Activated CD4-positive, alpha-beta T cell treated with anti-CD3 and anti-CD28 coated beads, Interleukin-10, Interleukin-2, amounts not matched to agents 100 ng/mL and 50 ng/mL, durations not matched to agents 16 hours and 8 hours (primary cell): ENCODE measurements at regions not wholly inside any gene's neighbourhood (a gene's known extent, or its start where the extent isn't known, plus 50 kb on each side); places are given as distances from the start of the nearest gene placed in this dataset.
"Not testable (repeated sequence)": the region's sequence is repeated elsewhere in the genome, so short reads cannot be mapped to it uniquely, and the experiment has no call there.

Experiments
- DNase-seq: peaks from one replicate; pipeline ENCODE4 v3.0.0-alpha.2; 2020

- no peak for DNase-seq
Measured at GRCh38 chr13:47892374-47892773, 108.7 kb downstream of the SUCLA2 start.

GRCh38 chr13:47890146-47890814 is 110.8 kb downstream of the SUCLA2 start:
- DNase-seq = no peak

DNA sequence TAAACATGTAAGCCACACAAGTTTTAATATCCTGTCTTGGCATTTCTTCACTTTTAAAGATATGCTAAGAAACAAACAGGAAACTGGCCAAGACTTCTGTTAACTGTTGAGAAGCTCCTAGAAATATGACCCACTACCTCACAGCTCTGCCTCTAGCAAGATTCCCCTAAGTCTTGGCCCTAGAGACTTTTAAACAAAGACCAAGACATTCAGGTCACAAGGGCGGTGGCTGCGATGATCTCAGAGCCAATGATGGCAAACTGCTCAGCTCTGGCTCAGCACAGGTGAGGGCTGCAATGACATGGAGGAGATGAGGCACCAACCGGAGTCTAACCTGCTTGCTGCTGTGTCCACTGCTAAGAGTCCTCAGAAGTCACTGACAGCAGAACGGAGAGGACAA is 114.8 kb downstream of the SUCLA2 start:
- no peak for DNase-seq

- no peak for DNase-seq
Measured at GRCh38 chr13:47875201-47875600, 125.9 kb downstream of the SUCLA2 start.

- DNase-seq = not testable (repeated sequence)
Measured at GRCh38 chr13:47873987-47874386, 127.1 kb downstream of the SUCLA2 start.

DNA sequence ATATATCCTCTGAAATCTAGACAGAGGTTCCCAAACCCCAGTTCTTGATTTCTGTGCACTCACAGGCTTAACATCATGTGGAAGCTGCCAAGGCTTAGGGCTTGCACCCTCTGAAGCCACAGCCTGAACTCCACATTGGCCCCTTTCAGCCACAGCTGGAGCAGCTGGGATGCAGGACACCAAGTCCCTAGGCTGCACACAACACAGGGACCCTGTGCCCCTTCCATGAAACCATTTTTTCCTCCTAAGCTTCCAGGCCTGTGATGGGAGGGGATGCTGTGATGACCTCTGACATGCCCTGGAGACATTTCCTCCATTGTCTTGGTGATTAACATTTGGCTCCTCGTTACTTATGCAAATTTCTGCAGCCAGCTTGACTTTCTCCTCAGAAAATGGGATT is 127.8 kb downstream of the SUCLA2 start:
- DNase-seq = not testable (repeated sequence)

DNA sequence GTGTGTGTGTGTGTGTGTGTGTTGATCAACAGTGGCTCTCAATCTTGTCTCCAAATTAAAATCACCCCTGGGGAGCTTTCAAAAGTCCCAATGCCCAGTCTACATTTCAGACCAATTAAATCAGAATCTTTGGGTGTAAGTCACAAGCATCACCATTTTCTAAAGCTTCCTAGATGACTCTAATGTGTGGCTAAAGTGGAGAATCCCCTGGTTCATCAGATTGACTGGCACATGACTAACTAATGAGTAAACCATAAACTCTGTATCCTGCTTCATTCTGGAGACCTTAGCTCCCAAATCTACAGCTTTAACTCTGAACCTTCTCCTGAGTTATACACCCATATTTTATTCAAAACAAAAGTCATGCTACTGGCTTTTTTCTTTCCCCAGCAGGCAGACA is 131.3 kb downstream of the SUCLA2 start:
- no peak for DNase-seq

- DNase-seq = no peak
Measured at GRCh38 chr13:47865883-47866282, 135.2 kb downstream of the SUCLA2 start.

- no peak for DNase-seq
Measured at GRCh38 chr13:47862841-47863240, 138.2 kb downstream of the SUCLA2 start.

DNA sequence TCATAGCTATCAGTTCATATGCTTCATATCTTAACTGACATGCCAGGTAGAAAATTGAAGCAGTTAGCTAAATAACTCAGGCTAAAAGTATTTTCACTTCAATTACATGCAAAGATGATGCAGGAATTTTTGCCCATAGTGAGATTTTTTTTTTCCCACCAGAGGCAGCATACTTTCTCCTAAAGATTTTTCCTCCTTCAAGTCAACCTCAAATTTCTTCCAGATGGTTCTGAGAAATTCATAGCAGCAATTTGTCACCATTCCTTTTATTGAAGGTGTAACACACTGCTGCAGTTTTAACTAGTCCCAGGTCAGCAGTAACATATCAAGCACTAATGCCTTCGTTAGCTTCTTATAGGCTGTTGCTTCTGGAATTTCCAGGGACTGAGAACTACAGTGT is 141.9 kb downstream of the SUCLA2 start:
- no peak for DNase-seq

DNA sequence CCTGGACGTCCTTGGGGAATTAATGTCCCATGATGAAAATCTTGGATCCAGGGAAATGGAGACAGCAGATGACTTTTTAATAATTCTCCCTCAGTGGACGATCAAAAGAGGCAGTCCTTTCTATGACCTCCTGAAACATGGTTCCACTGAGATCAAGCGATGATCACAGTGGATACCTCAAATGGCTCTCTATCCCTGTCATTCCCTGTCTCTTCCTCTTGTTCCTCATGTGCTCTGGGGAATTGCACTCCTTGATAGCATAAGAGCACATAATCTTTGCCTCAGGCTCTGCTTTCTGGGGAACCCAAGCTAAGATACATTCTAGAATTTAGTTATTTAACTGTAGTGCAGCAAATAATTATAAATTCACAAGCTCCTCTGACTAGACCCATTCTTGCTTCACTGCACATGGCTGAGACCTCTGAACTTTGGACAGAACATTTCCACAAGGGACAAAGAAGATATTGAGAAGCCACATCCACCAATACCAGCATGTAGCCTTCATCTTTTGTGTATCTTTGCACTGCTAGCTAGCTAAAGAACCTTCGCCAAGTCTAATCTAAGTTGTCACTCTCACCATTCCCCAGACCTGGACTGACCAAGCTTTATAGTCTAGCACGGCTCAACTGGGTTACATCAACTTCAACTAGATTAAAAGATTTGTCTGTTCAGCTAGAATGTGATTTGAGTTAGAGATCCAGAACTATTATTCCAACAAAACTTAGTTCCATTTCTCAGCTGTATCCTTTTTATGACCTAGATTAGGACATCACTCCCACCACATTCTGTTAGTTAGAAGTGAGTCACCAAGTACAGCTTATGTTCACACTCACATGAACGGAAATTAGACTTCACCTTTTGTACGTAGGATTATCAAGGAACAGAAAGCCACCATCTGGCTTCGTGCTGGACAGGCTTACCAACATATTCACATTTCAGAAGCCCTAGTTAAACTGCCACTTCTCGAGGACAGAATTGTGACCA is 142.7 kb downstream of the SUCLA2 start:
- no peak for DNase-seq

- no peak for DNase-seq
Measured at GRCh38 chr13:47853236-47853635, 147.8 kb downstream of the SUCLA2 start.

- no peak for DNase-seq
Measured at GRCh38 chr13:47846886-47847285, 154.2 kb downstream of the SUCLA2 start.

DNA sequence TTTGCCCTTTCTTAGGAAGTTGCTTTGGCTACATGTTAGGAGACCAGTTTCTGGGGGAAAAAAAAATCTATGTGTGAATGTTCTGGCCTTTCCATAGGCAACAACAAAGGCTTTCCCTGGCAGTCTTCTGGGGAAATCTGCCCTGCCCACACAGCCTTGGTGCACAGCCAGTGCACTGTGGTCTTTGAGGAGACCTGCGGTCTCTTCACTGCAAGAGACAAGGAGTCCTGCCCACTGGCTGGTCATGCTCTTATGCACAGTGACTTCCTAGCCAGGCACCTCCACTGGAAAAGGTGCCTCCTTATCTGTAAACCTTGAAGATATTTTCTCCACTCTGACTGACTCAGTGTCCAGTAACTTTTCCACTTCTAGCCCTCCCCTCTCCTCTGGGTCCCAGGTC is 155.1 kb downstream of the SUCLA2 start:
- DNase-seq = no peak

DNA sequence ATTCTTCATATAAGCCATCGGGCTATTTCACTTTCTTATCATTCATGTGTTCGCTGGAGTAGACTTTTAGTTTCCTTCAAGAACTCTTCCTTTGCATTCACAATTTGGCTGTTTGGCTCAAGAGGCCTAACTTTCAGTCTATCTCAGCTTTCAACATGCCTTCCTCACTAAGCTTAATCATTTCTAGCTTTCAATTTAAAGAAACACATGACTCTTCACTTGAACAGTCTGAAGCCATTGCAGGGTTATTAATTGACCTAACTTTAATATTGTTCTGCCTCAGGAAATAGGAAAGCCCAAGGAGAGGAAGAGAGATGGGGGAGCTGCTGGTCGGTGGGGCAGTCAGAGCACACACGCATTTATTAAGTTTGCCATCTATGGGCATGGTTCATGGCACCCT is 158.1 kb downstream of the SUCLA2 start:
- DNase-seq = peak; percentile 4

- no peak for DNase-seq
Measured at GRCh38 chr13:47841151-47841550, 159.9 kb downstream of the SUCLA2 start.

- no peak for DNase-seq
Measured at GRCh38 chr13:47837906-47838305, 163.2 kb downstream of the SUCLA2 start.

GRCh38 chr13:47837104-47837880 is 163.8 kb downstream of the SUCLA2 start:
- no peak for DNase-seq

GRCh38 chr13:47835470-47836228 is 165.4 kb downstream of the SUCLA2 start:
- DNase-seq = no peak

DNA sequence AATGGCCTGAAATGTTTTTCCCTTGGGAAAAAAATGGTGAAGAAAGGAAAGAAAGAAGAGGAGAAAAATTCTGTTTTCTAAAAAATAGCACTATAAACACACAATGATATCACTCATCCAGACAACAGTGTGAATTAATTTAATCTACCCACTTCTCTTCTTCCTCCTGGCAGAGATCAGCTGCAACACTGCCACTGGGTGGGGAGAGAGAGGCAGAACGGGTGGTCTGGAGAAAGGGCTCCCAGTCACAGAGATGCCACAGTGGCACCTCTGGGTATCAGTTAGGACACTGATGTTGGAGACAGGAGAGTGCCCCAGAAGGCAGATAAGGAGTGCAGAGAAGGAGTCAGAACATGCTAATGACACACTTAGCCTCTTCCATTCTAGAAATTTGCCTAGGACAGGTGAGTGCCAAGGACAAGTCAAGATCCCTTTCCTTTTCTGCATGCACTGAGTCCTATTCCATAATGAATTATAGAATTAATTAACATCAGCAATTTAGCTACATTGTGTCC is 168.6 kb downstream of the SUCLA2 start:
- no peak for DNase-seq

DNA sequence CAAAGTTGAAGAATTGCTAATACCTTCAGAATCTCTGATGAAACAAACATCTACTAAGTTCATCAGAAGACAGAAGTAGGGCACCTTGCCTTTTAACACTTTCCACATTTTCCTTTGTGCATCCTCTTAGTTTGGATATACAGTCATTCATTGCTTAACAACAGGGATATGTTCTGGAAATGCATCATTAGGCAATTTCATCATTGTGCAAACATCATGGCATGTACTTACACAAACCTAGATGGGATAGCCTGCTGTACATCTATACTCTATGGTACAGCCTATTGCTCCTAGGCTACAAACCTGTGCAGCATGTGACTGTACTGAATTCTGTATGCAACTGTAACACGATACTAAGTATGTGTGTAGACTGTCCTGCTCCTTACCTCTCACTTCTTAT is 169.8 kb downstream of the SUCLA2 start:
- DNase-seq = no peak

DNA sequence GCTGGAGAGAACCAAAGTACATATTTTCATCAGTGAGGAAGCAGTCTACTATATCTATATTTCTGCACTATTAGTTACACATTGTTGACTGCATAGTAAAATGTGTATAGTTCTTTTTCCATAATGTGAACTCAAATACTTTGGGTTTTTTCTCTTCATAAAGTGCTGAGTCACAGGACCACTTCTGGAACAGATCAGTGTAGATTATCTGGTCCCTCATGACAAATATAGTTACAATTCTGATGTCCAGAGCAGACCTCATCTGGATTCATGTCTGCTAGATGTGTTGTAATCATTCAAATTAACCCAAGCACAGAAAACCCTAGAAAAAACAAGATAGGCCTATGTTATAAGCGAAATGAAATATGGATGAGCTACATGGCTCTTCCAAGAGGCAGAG is 171.4 kb downstream of the SUCLA2 start:
- no peak for DNase-seq
